HG03558 (cell line): ENCODE measurements at regions not wholly inside any gene's neighbourhood (a gene's known extent, or its start where the extent isn't known, plus 50 kb on each side); places are given as distances from the start of the nearest gene placed in this dataset.
"Not testable (repeated sequence)": the region's sequence is repeated elsewhere in the genome, so short reads cannot be mapped to it uniquely, and the experiment has no call there.

Experiments
- ATAC-seq: cut with Tn5 transposase; IDR thresholded peaks from one replicate; pipeline ENCODE4 v1.9.1; 2021; ENCODE audit warnings: moderate number of reproducible peaks; ENCODE audit not compliant: unreplicated experiment; ENCODE audit errors: extremely low read depth

GRCh38 chr2:118440404-118441098, 352.3 kb downstream of the INSIG2 start:
- ATAC-seq: no peak

- no peak for ATAC-seq
These were observed 349.2 kb downstream of the INSIG2 start for GRCh38 chr2:118437501-118437900.

GRCh38 chr2:118431997-118432396, 343.7 kb downstream of the INSIG2 start:
- no peak for ATAC-seq

- no peak for ATAC-seq
These were observed 343.3 kb downstream of the INSIG2 start for GRCh38 chr2:118431586-118431985.

- no peak for ATAC-seq
These were observed 342.9 kb downstream of the INSIG2 start for GRCh38 chr2:118431165-118431517.

- ATAC-seq: no peak
These were observed 342.4 kb downstream of the INSIG2 start for GRCh38 chr2:118430510-118431164.

GRCh38 chr2:118425191-118425590, 336.9 kb downstream of the INSIG2 start:
- ATAC-seq: no peak

- ATAC-seq: no peak
These were observed 335.5 kb downstream of the INSIG2 start for GRCh38 chr2:118423776-118424175.

GRCh38 chr2:118421648-118422047, 333.4 kb downstream of the INSIG2 start:
- ATAC-seq: no peak

- ATAC-seq: no peak
These were observed 329.3 kb downstream of the INSIG2 start for GRCh38 chr2:118417406-118418120.

- ATAC-seq: not testable (repeated sequence)
These were observed 326.9 kb downstream of the INSIG2 start for GRCh38 chr2:118415186-118415585.

GRCh38 chr2:118403658-118404451, 315.6 kb downstream of the INSIG2 start:
- no peak for ATAC-seq

- ATAC-seq: no peak
These were observed 300.5 kb downstream of the INSIG2 start for GRCh38 chr2:118388771-118389170.

GRCh38 chr2:118387509-118387908, 299.2 kb downstream of the INSIG2 start:
- no peak for ATAC-seq

- no peak for ATAC-seq
These were observed 298.5 kb downstream of the INSIG2 start for GRCh38 chr2:118386641-118387302.

- no peak for ATAC-seq
These were observed 292.8 kb downstream of the INSIG2 start for GRCh38 chr2:118380915-118381653.

- ATAC-seq: no peak
These were observed 287.7 kb downstream of the INSIG2 start for GRCh38 chr2:118375907-118376485.

- no peak for ATAC-seq
These were observed 286.9 kb downstream of the INSIG2 start for GRCh38 chr2:118374974-118375755.
